NT2/D1 (cell line): ENCODE measurements at regions not wholly inside any gene's neighbourhood (a gene's known extent, or its start where the extent isn't known, plus 50 kb on each side); places are given as distances from the start of the nearest gene placed in this dataset.

ENCODE experiments used
- YY1 ChIP-seq: IDR thresholded peaks from 2 replicates; pipeline ENCODE4 v1.6.1; 2011; ENCODE audit not compliant: insufficient read length, insufficient read depth
- ZNF274 ChIP-seq: IDR thresholded peaks from 2 replicates; pipeline ENCODE4 v1.6.1; 2011; ENCODE audit warnings: mild to moderate bottlenecking, low read depth, low read length

- TF ChIP-seq ZNF274 = no peak
- no peak for TF ChIP-seq YY1
These were observed 156.0 kb downstream of the GLUL start for GRCh38 chr1:182235604-182235951.
